ENCODE measurements at regions not wholly inside any gene's neighbourhood (a gene's known extent, or its start where the extent isn't known, plus 50 kb on each side); places are given as distances from the start of the nearest gene placed in this dataset.

- TF ChIP-seq, protein P1, sequence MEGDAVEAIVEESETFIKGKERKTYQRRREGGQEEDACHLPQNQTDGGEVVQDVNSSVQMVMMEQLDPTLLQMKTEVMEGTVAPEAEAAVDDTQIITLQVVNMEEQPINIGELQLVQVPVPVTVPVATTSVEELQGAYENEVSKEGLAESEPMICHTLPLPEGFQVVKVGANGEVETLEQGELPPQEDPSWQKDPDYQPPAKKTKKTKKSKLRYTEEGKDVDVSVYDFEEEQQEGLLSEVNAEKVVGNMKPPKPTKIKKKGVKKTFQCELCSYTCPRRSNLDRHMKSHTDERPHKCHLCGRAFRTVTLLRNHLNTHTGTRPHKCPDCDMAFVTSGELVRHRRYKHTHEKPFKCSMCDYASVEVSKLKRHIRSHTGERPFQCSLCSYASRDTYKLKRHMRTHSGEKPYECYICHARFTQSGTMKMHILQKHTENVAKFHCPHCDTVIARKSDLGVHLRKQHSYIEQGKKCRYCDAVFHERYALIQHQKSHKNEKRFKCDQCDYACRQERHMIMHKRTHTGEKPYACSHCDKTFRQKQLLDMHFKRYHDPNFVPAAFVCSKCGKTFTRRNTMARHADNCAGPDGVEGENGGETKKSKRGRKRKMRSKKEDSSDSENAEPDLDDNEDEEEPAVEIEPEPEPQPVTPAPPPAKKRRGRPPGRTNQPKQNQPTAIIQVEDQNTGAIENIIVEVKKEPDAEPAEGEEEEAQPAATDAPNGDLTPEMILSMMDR (IDR thresholded peaks at IDR 0.05) = no peak
- no peak for TF ChIP-seq POLR2A (IDR thresholded peaks at IDR 0.05)
Observed at GRCh38 chr7:25665903-25666670, 437.8 kb upstream of the NPVF start.
